Erythroblast (primary cell): ENCODE measurements at regions not wholly inside any gene's neighbourhood (a gene's known extent, or its start where the extent isn't known, plus 50 kb on each side); places are given as distances from the start of the nearest gene placed in this dataset.

Source experiments
- GATA1 ChIP-seq: IDR thresholded peaks from 2 replicates; pipeline ENCODE4 v1.6.1; 2011; ENCODE audit warnings: low read depth, mild to moderate bottlenecking, control low read depth, low read length, moderate library complexity
- POLR2A ChIP-seq: IDR thresholded peaks from 2 replicates; pipeline ENCODE4 v1.6.1; 2011; ENCODE audit warnings: mild to moderate bottlenecking, low read length

DNA sequence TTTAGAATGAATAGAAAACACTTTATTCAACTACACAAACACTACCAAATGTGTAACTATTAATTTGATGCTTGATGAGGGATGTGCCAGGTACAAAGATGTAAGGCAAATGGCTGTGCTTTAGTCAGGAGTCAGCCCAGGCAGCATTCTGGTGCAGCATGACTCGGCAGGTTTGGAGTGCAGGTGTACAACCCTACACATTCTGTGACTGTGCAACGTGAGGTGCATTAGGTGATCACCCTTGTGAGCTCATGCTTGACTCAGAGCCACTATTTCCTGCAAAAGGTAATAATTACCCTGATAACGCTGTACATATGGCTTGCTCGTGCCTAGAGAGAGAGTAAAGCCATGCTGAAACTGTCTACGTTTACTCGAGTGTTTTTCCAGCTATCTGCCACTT is 288.7 kb upstream of the DSEL start:
- TF ChIP-seq POLR2A (no peak), GATA1 (no peak)
